HG03108 (cell line): ENCODE measurements at regions not wholly inside any gene's neighbourhood (a gene's known extent, or its start where the extent isn't known, plus 50 kb on each side); places are given as distances from the start of the nearest gene placed in this dataset.
"Not testable (repeated sequence)": the region's sequence is repeated elsewhere in the genome, so short reads cannot be mapped to it uniquely, and the experiment has no call there.

Source experiments
- ATAC-seq: cut with Tn5 transposase; IDR thresholded peaks from one replicate; pipeline ENCODE4 v1.9.1; 2021; ENCODE audit warnings: moderate library complexity; ENCODE audit not compliant: unreplicated experiment

GRCh38 chr15:79738143-79738542 lies 158.7 kb downstream of the MTHFS start:
- no peak for ATAC-seq

GRCh38 chr15:79740561-79740960 lies 156.3 kb downstream of the MTHFS start:
- no peak for ATAC-seq

DNA sequence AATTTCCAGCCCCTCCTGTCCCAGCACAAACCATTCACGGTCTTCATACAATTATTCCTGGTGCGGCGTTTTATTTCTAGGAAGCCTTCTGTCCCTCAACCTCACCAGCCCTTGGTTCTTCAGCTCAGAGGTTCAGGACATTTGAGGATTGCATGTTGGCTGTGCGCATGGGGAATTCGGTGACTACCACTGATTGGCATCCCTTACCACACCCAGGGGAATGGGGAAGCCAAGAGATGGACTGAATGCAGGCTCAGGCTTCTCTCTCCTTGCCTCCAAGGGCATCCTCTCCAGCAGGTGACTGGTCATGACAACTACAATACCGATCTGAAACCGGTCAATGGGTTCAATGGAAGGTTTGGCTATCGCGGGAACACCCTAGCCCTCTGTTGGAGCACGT lies 153.8 kb downstream of the MTHFS start:
- ATAC-seq, result no peak

GRCh38 chr15:79744485-79744884 lies 152.3 kb downstream of the MTHFS start:
- not testable (repeated sequence) for ATAC-seq

DNA sequence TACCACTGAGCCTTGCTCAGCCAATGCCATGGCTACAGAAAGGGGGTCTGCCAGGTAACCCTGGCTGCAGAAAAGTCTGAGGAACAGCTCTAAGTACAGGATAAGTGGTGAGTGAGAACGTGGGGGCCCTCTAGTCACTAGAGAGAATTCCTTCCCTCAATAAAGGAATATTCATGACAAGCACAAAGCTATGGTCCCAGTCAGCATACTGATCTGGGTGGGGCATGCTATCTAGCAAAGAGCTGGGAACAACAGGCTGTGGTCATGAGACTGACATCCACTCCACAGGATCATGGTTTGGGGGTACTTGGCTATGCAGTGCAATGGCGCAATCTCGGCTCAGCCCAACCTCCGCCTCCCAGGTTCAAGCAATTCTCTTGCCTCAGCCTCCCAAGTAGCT lies 140.4 kb downstream of the MTHFS start:
- no peak for ATAC-seq

DNA sequence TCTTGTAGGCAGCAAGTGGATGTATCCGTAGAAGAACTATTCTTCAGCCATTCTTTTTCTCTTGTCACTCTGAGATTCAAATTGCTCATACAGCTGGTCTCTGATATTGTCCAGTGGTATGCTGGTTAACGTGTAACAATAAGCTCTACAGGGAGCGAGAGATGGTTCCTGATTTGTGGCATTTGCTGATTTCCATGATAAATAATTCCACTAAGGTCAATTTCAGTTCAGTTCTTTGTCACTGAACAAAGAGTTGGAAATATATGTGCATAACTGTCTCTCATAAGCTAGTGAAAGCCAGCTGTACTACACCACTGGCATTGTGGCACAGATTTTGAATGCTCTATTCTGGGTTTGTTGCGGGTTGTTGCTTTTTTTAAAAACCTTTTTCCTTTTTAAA lies 131.7 kb downstream of the MTHFS start:
- no peak for ATAC-seq

- no peak for ATAC-seq
These were observed 127.7 kb downstream of the MTHFS start for GRCh38 chr15:79769069-79769481.

DNA sequence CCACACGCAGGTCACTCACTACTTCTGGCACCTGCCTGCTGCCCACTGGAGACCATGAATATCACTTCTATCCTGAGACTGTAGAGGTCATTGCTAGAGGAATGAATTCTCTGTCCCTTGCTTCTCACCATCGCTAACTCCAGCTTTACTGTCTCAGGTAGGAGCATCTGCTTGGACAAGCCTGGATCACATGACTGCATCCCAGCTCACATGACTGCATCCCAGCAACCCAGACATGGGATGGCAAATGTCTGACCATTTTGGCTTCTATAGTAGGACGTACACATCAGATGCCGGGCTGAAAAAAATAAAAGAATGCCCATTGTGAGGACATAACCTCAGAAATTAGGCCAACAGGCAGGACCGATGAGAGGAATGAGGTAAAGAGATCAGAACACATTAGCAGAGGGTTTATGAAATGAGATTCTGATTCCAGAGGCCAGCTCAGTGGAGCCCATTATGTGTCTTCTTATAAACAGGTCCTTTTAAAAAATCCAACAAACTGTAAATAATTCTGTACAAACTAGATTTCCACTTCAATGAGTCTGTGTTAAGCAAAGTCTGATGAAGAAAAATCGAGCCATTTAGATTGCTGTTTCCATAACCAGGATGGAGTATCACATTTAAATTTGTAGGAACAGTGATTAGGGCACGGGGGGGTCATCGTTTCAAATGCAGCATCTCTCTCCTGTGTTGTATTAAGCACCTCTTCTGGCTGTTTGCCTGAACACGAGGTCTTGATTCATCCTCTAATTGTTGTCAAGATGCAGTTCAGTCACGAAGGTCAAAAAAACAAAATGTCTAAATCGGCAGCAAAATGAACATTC lies 126.7 kb downstream of the MTHFS start:
- no peak for ATAC-seq

- no peak for ATAC-seq
These were observed 123.7 kb downstream of the MTHFS start for GRCh38 chr15:79773128-79773527.

DNA sequence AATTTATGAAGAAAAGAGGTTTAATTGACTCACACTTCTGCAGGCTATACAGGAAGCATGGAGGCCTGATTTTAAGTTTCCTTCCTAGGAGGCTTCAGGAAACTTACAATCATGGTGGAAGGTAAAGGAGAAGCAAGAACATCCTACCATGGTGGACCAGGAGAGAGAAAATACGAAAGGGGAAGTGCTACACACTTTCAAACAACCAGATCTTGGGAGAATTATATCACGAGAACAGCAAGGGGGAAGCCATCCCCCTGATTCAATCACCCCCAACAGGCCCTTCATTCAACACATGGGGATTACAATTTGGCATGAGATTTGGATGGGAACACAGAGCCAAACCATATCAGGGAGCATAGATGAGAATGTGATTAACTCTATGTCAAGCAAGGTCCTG lies 121.0 kb downstream of the MTHFS start:
- ATAC-seq, result no peak

GRCh38 chr15:79777916-79778315 lies 118.9 kb downstream of the MTHFS start:
- ATAC-seq, result no peak

DNA sequence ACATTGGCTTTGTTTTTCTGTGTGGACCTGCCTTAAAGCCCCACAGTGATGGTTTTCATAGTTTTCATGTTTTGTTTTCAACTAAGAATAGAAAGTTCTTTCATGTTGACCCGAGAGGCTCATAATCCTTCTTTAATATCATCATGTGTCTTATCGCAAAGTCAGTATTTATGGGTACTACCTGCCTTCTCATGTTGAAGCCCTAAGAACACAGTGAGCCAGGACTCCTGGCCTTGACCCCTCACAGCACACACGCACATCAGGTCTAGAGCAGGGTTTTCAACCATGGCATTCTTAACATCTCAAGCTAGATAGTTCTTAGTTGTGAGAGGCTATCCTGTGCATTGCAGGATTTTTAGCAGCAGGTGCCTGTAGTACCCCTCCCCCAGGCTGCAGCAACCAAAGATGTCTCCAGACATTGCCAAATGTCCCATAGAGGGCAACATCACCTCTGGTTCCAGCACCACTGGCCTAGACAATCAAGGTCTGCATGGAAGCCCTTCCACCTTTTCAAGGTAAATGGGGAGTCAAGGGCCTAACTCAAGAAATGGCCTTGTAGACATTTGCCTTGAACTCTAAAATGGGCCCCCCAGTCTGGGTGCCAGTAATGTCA lies 118.3 kb downstream of the MTHFS start:
- no peak for ATAC-seq

DNA sequence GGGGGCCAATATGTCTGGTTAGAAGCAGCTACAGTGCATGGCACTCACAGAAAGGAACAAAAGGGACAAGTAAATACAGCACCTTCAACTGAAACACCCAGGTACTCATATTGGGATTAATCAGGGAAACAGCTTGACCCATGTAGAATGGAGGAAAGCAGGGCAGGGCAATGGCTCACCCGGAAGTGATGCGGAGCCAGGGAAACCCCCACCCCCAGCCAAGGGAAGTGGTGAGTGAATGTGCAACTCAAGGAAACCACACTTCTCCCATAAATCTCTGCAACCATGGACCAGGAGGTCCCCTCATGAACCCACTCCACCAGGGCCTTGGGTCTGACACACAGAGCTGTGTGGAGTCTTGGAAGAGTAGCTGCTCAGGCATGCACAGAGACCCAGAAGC lies 117.1 kb downstream of the MTHFS start:
- ATAC-seq, result no peak

- ATAC-seq, result not testable (repeated sequence)
These were observed 114.5 kb downstream of the MTHFS start for GRCh38 chr15:79782307-79782706.
